HL-60 (cell line): ENCODE measurements at regions not wholly inside any gene's neighbourhood (a gene's known extent, or its start where the extent isn't known, plus 50 kb on each side); places are given as distances from the start of the nearest gene placed in this dataset.
"Not testable (repeated sequence)": the region's sequence is repeated elsewhere in the genome, so short reads cannot be mapped to it uniquely, and the experiment has no call there.

Experiments used
- DNase-seq, 2 experiments: peaks; one replicate each; pipeline ENCODE4 v3.0.0-alpha.2; 2010 to 2020; ENCODE audit warnings: low read depth in 1 of 2, low spot score in 1 of 2
- H3K27ac ChIP-seq: fragments of 250-450 bp; sonication (Bioruptor Pico); replicated peaks from 2 replicates; pipeline ENCODE4 v1.5.1; 2020; ENCODE audit warnings: mild to moderate bottlenecking, moderate library complexity
- H3K27me3 ChIP-seq: fragments of 250-450 bp; sonication (Bioruptor Pico); 2 replicates; pipeline ENCODE4 v1.5.1; 2021; ENCODE audit warnings: mild to moderate bottlenecking, moderate library complexity; ENCODE audit not compliant: insufficient read depth, poor library complexity, severe bottlenecking
- H3K4me3 ChIP-seq: replicated peaks from 2 replicates; pipeline ENCODE4 v1.5.1; 2011; ENCODE audit warnings: mild to moderate bottlenecking, control low read depth, low read length; ENCODE audit not compliant: insufficient read depth
- CTCF ChIP-seq: IDR thresholded peaks from one replicate; pipeline ENCODE4 v1.5.1; 2011; ENCODE audit warnings: low read length, control low read depth, inconsistent platforms; ENCODE audit not compliant: insufficient read depth
- GABPA ChIP-seq: IDR thresholded peaks from 2 replicates; pipeline ENCODE4 v1.6.1; 2012; ENCODE audit warnings: low read depth
- POLR2AphosphoS5 ChIP-seq: IDR thresholded peaks from 2 replicates; pipeline ENCODE4 v1.6.1; 2012; ENCODE audit warnings: low read depth
- REST ChIP-seq: IDR thresholded peaks from 2 replicates; pipeline ENCODE4 v1.6.1; 2012; ENCODE audit warnings: low read depth; ENCODE audit not compliant: insufficient replicate concordance
- SPI1 ChIP-seq: IDR thresholded peaks from 2 replicates; pipeline ENCODE4 v1.6.1; 2012; ENCODE audit warnings: low read depth, mild to moderate bottlenecking, borderline replicate concordance

- Histone ChIP-seq H3K4me3 (no peak overlapping the region), H3K27ac (no peak overlapping the region), H3K27me3 (no peaks in the 10 kb centered on the region)
- no peak for TF ChIP-seq CTCF
- no peak for TF ChIP-seq SPI1
- TF ChIP-seq POLR2AphosphoS5 = no peak
- no peak for TF ChIP-seq REST
- no peak for DNase-seq
Measured at GRCh38 chr12:63005382-63005781, 70.4 kb upstream of the PPM1H start.

GRCh38 chr12:63003223-63003819 is 68.4 kb upstream of the PPM1H start:
- Histone ChIP-seq H3K27me3 (peaks cover 2% of the 10 kb centered on the region), H3K27ac (no peak overlapping the region), H3K4me3 (no peak overlapping the region)
- DNase-seq = no peak
- TF ChIP-seq POLR2AphosphoS5 (no peak), CTCF (no peak), REST (no peak), GABPA (no peak), SPI1 (no peak)

GRCh38 chr12:63002059-63002458 is 67.1 kb upstream of the PPM1H start:
- not testable (repeated sequence) for H3K27ac ChIP-seq, H3K27me3 ChIP-seq, DNase-seq, H3K4me3 ChIP-seq

- Histone ChIP-seq H3K27ac (no peak overlapping the region), H3K27me3 (peaks cover 2% of the 10 kb centered on the region), H3K4me3 (no peak overlapping the region)
- DNase-seq = no peak
- TF ChIP-seq POLR2AphosphoS5 (no peak), REST (no peak), GABPA (no peak), CTCF (no peak)
Measured at GRCh38 chr12:62998454-62998853, 63.5 kb upstream of the PPM1H start.
